ENCODE measurements at regions not wholly inside any gene's neighbourhood (a gene's known extent, or its start where the extent isn't known, plus 50 kb on each side); places are given as distances from the start of the nearest gene placed in this dataset.

DNA sequence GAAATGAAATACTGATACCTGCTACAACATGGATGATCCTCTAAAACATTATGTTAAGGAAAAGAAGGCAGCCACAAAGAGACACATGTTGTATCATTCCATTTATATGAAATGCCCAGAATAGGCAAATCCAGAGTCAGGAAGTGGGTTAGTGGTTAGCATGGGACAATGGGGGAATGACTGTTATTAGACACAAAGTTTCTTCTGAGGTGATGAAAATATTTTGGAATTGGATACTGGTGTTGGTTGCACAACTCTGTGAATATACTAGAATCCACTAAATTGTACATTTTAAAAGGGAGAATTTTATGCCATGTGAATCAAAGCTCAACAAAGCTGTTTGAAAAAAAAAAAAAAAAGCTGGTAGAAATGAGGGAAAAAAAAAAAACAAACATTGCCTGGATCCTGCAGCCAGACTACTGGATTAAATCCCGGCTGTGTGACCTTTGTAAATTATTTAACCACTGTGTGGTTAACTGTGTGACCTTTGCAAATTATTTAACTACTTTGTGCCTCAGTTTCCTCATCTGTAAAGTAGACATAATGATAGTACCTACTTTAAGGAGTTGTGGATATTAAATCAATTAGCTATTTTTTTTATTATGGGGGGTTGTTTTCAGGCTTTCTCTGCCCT, 75.6 kb upstream of the PRICKLE2 start:
- in situ Hi-C loops (cut with HindIII; ENCODE audit: low sequenced_read_pairs): no loop called here
- DNase-seq (ENCODE audit: low spot score): no peak

- no peak for DNase-seq (ENCODE audit: low spot score)
- in situ Hi-C loops (cut with HindIII; ENCODE audit: low sequenced_read_pairs): no loop called here
Measured at GRCh38 chr3:64299206-64299605, 73.9 kb upstream of the PRICKLE2 start.

GRCh38 chr3:64297563-64297962, 72.3 kb upstream of the PRICKLE2 start:
- in situ Hi-C loops (cut with HindIII; ENCODE audit: low sequenced_read_pairs): no loop called here
- no peak for DNase-seq (ENCODE audit: low spot score)

- no peak for DNase-seq (ENCODE audit: low spot score)
- in situ Hi-C loops (cut with HindIII; ENCODE audit: low sequenced_read_pairs): no loop called here
Measured at GRCh38 chr3:64295594-64295993, 70.3 kb upstream of the PRICKLE2 start.

DNA sequence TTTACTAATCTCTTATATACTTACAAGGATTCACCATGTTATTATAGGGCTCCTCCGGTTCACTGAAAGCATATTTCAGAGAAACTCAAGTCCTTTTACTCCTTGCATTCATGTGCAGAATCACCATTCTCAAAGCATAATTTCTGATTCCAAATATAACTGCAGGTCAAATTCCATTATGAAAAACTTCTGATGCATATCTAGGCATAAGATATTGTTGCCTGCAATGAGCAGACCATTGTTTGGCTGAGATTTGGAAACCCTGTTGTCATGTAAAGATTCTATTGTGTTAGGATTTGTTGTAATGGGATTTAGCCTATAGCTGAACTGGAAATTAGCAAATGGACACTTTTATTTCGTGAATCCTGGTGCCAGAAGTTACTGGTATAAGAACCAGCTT, 69.5 kb upstream of the PRICKLE2 start:
- in situ Hi-C loops (cut with HindIII; ENCODE audit: low sequenced_read_pairs): no loop called here
- no peak for DNase-seq (ENCODE audit: low spot score)

GRCh38 chr3:64293121-64293520, 67.9 kb upstream of the PRICKLE2 start:
- in situ Hi-C loops (cut with HindIII; ENCODE audit: low sequenced_read_pairs): no loop called here
- no peak for DNase-seq (ENCODE audit: low spot score)

- in situ Hi-C loops (cut with HindIII; ENCODE audit: low sequenced_read_pairs): no loop called here
Measured at GRCh38 chr3:64291956-64292355, 66.7 kb upstream of the PRICKLE2 start.

DNA sequence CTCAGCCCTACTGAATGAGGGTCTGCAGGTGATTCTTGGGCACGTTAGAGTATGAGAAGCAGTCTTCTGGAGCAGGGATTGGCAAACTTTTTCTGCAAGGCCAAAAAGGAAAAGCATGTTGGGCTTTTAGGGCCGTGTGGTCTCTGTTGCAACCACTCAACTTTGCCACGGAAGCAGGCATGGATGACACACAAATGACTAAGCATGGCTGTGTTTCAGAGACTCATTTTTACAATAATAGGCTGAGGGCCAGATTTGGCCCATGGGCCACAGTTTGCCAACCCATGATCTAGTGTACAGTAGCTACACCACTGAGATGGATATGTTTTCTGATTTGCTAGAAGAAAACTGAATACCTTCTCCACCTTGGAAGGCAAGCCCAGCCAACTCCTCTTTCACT, 66.1 kb upstream of the PRICKLE2 start:
- in situ Hi-C loops (cut with HindIII; ENCODE audit: low sequenced_read_pairs): no loop called here
- no peak for DNase-seq (ENCODE audit: low spot score)

More at GRCh38 chr3:64291956-64292355, 66.7 kb upstream of the PRICKLE2 start:
- DNase-seq (ENCODE audit: low spot score): no peak

GRCh38 chr3:64290864-64291263, 65.6 kb upstream of the PRICKLE2 start:
- DNase-seq (ENCODE audit: low spot score): no peak
- in situ Hi-C loops (cut with HindIII; ENCODE audit: low sequenced_read_pairs): no loop called here

GRCh38 chr3:64290161-64290560, 64.9 kb upstream of the PRICKLE2 start:
- in situ Hi-C loops (cut with HindIII; ENCODE audit: low sequenced_read_pairs): no loop called here
- DNase-seq (ENCODE audit: low spot score): no peak

GRCh38 chr3:64289622-64290021, 64.4 kb upstream of the PRICKLE2 start:
- no peak for DNase-seq (ENCODE audit: low spot score)
- in situ Hi-C loops (cut with HindIII; ENCODE audit: low sequenced_read_pairs): no loop called here

DNA sequence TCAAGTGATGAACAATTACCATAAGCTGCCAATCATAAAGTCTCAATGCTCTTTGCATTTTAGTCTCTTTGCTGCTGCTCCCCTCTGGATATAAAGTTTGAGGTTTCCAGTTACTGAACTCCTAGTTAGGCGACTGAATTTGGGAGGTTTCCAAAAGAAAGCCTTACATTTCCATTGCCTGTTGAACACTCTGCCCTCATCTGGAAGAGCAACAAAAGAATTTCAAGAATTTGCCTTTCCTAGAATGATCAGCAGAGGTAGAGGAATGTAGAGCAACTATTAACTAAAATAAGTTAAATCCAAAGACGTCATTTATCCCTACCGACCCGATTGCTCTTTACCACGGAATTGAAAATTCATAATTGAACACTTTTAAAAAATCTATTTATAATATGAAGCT, 53.4 kb upstream of the PRICKLE2 start:
- DNase-seq (ENCODE audit: low spot score): no peak
- in situ Hi-C loops (cut with HindIII; ENCODE audit: low sequenced_read_pairs): no loop called here

DNA sequence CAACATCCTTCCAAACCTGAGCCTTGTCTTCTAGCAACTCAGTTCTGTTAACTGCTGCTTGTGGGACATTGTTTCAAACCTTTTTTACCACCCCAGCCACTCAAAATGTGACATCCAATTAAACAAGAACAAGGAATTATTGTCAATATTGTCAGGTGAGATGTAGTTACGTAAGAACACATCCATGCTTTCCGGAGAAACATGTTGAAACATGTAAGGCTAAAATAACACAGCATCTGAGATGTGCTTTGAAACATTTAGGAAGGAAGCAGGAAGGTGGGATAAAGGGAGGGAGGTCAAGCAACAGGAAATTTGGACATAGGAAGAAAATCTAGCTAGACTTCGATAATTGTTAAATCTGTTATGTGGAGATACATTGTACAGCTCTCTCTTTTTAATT, 50.9 kb upstream of the PRICKLE2 start:
- no peak for DNase-seq (ENCODE audit: low spot score)
- in situ Hi-C loops (cut with HindIII; ENCODE audit: low sequenced_read_pairs): no loop called here

All from G401 (cell line).